ENCODE measurements at regions not wholly inside any gene's neighbourhood (a gene's known extent, or its start where the extent isn't known, plus 50 kb on each side); places are given as distances from the start of the nearest gene placed in this dataset.

GRCh38 chr10:110407301-110408170 is 90.2 kb upstream of the DUSP5 start:
- Histone ChIP-seq H3F3A (ENCODE audit: insufficient read depth, low read length, poor library complexity, severe bottlenecking) (no peaks in the 10 kb centered on the region), H3K4me3 (ENCODE audit: low read length) (no peak overlapping the region), H3K36me3 (ENCODE audit: insufficient read depth, low read length) (no peaks in the 10 kb centered on the region), H3K27ac (ENCODE audit: low read length) (no peak overlapping the region), H3K9me2 (ENCODE audit: insufficient read depth, low read length) (no peaks in the 10 kb centered on the region), H3K9ac (ENCODE audit: low read length) (no peak overlapping the region), H2AFZ (ENCODE audit: low read depth, low read length) (no peak overlapping the region), H3K9me3 (ENCODE audit: low read length) (no peaks in the 10 kb centered on the region), H3K4me2 (ENCODE audit: low read length) (no peak overlapping the region), H4K20me1 (ENCODE audit: insufficient read depth) (no peaks in the 10 kb centered on the region), H3K79me2 (replicated peaks; ENCODE audit: insufficient read depth, low read length) (no peaks in the 10 kb centered on the region), H3K27me3 (ENCODE audit: insufficient read depth, low read depth, low read length) (no peaks in the 10 kb centered on the region)
- TF ChIP-seq POLR2AphosphoS5 (IDR thresholded peaks at IDR 0.05) (no peak), EZH2 (IDR thresholded peaks at IDR 0.05; ENCODE audit: borderline replicate concordance, insufficient read depth, low read length, poor library complexity, severe bottlenecking) (no peak), SMC3 (conservative IDR thresholded peaks at IDR 0.05; ENCODE audit: poor library complexity) (no peak), TAF1 (IDR thresholded peaks at IDR 0.05; ENCODE audit: low read depth) (no peak), REST (IDR thresholded peaks at IDR 0.05; ENCODE audit: borderline replicate concordance) (no peak), RAD21 (conservative IDR thresholded peaks at IDR 0.05) (no peak), CTCF (IDR thresholded peaks at IDR 0.05; ENCODE audit: poor library complexity, severe bottlenecking) (no peak), EP300 (conservative IDR thresholded peaks at IDR 0.05; ENCODE audit: poor library complexity, severe bottlenecking) (no peak), MXI1 (conservative IDR thresholded peaks at IDR 0.05; ENCODE audit: poor library complexity, severe bottlenecking) (no peak)

GRCh38 chr10:110408203-110408871 is 89.4 kb upstream of the DUSP5 start:
- Histone ChIP-seq H2AFZ (ENCODE audit: low read depth, low read length) (no peak overlapping the region), H4K20me1 (ENCODE audit: insufficient read depth) (no peaks in the 10 kb centered on the region), H3K9me3 (ENCODE audit: low read length) (no peaks in the 10 kb centered on the region), H3K9ac (ENCODE audit: low read length) (no peak overlapping the region), H3K27me3 (ENCODE audit: insufficient read depth, low read depth, low read length) (no peaks in the 10 kb centered on the region), H3K4me3 (ENCODE audit: low read length) (no peak overlapping the region), H3K79me2 (replicated peaks; ENCODE audit: insufficient read depth, low read length) (no peaks in the 10 kb centered on the region), H3K36me3 (ENCODE audit: insufficient read depth, low read length) (no peaks in the 10 kb centered on the region), H3F3A (ENCODE audit: insufficient read depth, low read length, poor library complexity, severe bottlenecking) (no peaks in the 10 kb centered on the region), H3K9me2 (ENCODE audit: insufficient read depth, low read length) (no peaks in the 10 kb centered on the region), H3K27ac (ENCODE audit: low read length) (no peak overlapping the region), H3K4me2 (ENCODE audit: low read length) (no peak overlapping the region)
- TF ChIP-seq REST (IDR thresholded peaks at IDR 0.05; ENCODE audit: borderline replicate concordance) (no peak), EP300 (conservative IDR thresholded peaks at IDR 0.05; ENCODE audit: poor library complexity, severe bottlenecking) (no peak), RAD21 (conservative IDR thresholded peaks at IDR 0.05) (no peak), TAF1 (IDR thresholded peaks at IDR 0.05; ENCODE audit: low read depth) (no peak), SMC3 (conservative IDR thresholded peaks at IDR 0.05; ENCODE audit: poor library complexity) (no peak), POLR2AphosphoS5 (IDR thresholded peaks at IDR 0.05) (no peak)

Measured in neural cell (in vitro differentiated cells).